ENCODE measurements at regions not wholly inside any gene's neighbourhood (a gene's known extent, or its start where the extent isn't known, plus 50 kb on each side); places are given as distances from the start of the nearest gene placed in this dataset.

DNA sequence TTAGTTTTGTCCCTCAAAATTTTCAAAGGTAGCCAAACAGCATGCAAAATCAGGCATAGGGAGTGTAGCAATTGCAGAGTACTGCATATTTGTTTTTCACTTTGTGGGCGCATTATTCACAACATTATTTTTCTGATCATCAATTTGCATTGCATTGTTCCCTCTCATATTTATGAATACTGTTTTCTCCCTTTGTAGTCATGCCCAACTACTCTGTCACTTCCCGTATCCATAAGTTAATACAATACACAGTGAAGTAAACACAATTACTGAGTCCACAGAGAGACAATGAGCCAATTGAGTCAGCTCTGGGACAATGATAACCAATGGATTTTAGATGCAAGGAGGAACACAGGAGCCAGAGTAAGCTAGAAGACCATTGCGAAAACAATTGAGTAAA is 944.0 kb upstream of the ADGRL4 start:
- no peak for TF ChIP-seq POLR2AphosphoS5 (IDR thresholded peaks at IDR 0.05)
- TF ChIP-seq EP300 (conservative IDR thresholded peaks at IDR 0.05; ENCODE audit: poor library complexity, severe bottlenecking), result no peak
- TF ChIP-seq, protein P1, sequence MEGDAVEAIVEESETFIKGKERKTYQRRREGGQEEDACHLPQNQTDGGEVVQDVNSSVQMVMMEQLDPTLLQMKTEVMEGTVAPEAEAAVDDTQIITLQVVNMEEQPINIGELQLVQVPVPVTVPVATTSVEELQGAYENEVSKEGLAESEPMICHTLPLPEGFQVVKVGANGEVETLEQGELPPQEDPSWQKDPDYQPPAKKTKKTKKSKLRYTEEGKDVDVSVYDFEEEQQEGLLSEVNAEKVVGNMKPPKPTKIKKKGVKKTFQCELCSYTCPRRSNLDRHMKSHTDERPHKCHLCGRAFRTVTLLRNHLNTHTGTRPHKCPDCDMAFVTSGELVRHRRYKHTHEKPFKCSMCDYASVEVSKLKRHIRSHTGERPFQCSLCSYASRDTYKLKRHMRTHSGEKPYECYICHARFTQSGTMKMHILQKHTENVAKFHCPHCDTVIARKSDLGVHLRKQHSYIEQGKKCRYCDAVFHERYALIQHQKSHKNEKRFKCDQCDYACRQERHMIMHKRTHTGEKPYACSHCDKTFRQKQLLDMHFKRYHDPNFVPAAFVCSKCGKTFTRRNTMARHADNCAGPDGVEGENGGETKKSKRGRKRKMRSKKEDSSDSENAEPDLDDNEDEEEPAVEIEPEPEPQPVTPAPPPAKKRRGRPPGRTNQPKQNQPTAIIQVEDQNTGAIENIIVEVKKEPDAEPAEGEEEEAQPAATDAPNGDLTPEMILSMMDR (IDR thresholded peaks at IDR 0.05; ENCODE audit: poor library complexity, severe bottlenecking), result no peak
- TF ChIP-seq SMC3 (conservative IDR thresholded peaks at IDR 0.05; ENCODE audit: poor library complexity), result no peak
- no peak for TF ChIP-seq TAF1 (IDR thresholded peaks at IDR 0.05; ENCODE audit: low read depth)
- TF ChIP-seq, protein P2, sequence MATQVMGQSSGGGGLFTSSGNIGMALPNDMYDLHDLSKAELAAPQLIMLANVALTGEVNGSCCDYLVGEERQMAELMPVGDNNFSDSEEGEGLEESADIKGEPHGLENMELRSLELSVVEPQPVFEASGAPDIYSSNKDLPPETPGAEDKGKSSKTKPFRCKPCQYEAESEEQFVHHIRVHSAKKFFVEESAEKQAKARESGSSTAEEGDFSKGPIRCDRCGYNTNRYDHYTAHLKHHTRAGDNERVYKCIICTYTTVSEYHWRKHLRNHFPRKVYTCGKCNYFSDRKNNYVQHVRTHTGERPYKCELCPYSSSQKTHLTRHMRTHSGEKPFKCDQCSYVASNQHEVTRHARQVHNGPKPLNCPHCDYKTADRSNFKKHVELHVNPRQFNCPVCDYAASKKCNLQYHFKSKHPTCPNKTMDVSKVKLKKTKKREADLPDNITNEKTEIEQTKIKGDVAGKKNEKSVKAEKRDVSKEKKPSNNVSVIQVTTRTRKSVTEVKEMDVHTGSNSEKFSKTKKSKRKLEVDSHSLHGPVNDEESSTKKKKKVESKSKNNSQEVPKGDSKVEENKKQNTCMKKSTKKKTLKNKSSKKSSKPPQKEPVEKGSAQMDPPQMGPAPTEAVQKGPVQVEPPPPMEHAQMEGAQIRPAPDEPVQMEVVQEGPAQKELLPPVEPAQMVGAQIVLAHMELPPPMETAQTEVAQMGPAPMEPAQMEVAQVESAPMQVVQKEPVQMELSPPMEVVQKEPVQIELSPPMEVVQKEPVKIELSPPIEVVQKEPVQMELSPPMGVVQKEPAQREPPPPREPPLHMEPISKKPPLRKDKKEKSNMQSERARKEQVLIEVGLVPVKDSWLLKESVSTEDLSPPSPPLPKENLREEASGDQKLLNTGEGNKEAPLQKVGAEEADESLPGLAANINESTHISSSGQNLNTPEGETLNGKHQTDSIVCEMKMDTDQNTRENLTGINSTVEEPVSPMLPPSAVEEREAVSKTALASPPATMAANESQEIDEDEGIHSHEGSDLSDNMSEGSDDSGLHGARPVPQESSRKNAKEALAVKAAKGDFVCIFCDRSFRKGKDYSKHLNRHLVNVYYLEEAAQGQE (IDR thresholded peaks at IDR 0.05; ENCODE audit: borderline replicate concordance), result no peak
- no peak for TF ChIP-seq EZH2 (IDR thresholded peaks at IDR 0.05; ENCODE audit: borderline replicate concordance, insufficient read depth, low read length, poor library complexity, severe bottlenecking)

Data from neural cell (in vitro differentiated cells).